A673 (cell line): ENCODE measurements at regions not wholly inside any gene's neighbourhood (a gene's known extent, or its start where the extent isn't known, plus 50 kb on each side); places are given as distances from the start of the nearest gene placed in this dataset.

ENCODE experiments used
- EZH2 ChIP-seq: fragments of 200-600 bp; sonication (generic); IDR thresholded peaks from 2 replicates; pipeline ENCODE4 v1.6.1; 2017; ENCODE audit warnings: borderline replicate concordance, low read depth, mild to moderate bottlenecking, mixed read lengths, antibody characterized with exemption, low read length; ENCODE audit not compliant: poor library complexity, severe bottlenecking
- TF ChIP-seq, protein P1 (sequence below): fragments of 300-800, 200-600 bp; sonication (generic); conservative IDR thresholded peaks from 2 replicates; pipeline ENCODE4 v1.5.1; 2017; ENCODE audit warnings: low read depth, mild to moderate bottlenecking, antibody characterized with exemption, low read length, moderate library complexity, mixed read lengths

GRCh38 chr4:112916868-112917267 is 132.6 kb upstream of the ANK2 start:
- TF ChIP-seq EZH2: no peak
- TF ChIP-seq, protein P1, sequence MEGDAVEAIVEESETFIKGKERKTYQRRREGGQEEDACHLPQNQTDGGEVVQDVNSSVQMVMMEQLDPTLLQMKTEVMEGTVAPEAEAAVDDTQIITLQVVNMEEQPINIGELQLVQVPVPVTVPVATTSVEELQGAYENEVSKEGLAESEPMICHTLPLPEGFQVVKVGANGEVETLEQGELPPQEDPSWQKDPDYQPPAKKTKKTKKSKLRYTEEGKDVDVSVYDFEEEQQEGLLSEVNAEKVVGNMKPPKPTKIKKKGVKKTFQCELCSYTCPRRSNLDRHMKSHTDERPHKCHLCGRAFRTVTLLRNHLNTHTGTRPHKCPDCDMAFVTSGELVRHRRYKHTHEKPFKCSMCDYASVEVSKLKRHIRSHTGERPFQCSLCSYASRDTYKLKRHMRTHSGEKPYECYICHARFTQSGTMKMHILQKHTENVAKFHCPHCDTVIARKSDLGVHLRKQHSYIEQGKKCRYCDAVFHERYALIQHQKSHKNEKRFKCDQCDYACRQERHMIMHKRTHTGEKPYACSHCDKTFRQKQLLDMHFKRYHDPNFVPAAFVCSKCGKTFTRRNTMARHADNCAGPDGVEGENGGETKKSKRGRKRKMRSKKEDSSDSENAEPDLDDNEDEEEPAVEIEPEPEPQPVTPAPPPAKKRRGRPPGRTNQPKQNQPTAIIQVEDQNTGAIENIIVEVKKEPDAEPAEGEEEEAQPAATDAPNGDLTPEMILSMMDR: no peak
